DOHH2 (cell line): ENCODE measurements at regions not wholly inside any gene's neighbourhood (a gene's known extent, or its start where the extent isn't known, plus 50 kb on each side); places are given as distances from the start of the nearest gene placed in this dataset.

ENCODE experiments used
- EZH2phosphoT487 ChIP-seq: fragments of 200-600 bp; sonication (generic); IDR thresholded peaks from 2 replicates; pipeline ENCODE4 v1.6.1; 2017; ENCODE audit warnings: borderline replicate concordance, mild to moderate bottlenecking, antibody characterized with exemption, low read length, moderate library complexity, mixed read lengths
- TF ChIP-seq, protein P1 (sequence below): fragments of 200-600 bp; sonication (generic); IDR thresholded peaks from one replicate; pipeline ENCODE4 v1.5.1; 2014; ENCODE audit warnings: antibody characterized with exemption, mild to moderate bottlenecking, low read depth, low read length; ENCODE audit not compliant: poor library complexity, severe bottlenecking

DNA sequence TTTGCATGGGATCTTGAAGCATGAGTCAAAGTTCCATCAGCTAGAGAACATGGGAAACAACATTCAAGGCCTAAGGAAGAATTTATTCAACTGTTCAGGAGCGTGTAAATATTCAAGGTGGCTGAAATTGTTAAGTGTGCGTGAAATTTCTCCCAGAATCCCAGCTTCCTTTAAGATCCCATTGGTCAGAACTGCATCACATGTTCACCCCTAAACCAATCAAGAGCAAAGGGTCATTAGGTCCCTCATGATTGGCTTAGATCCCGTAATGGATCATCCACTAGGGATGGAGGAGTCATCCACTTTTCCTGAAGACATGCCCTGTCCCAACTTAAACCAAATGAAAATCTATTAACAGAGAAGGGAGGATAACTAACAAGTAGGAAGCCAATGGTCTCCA is 201.6 kb downstream of the TMEM114 start:
- TF ChIP-seq, protein P1, sequence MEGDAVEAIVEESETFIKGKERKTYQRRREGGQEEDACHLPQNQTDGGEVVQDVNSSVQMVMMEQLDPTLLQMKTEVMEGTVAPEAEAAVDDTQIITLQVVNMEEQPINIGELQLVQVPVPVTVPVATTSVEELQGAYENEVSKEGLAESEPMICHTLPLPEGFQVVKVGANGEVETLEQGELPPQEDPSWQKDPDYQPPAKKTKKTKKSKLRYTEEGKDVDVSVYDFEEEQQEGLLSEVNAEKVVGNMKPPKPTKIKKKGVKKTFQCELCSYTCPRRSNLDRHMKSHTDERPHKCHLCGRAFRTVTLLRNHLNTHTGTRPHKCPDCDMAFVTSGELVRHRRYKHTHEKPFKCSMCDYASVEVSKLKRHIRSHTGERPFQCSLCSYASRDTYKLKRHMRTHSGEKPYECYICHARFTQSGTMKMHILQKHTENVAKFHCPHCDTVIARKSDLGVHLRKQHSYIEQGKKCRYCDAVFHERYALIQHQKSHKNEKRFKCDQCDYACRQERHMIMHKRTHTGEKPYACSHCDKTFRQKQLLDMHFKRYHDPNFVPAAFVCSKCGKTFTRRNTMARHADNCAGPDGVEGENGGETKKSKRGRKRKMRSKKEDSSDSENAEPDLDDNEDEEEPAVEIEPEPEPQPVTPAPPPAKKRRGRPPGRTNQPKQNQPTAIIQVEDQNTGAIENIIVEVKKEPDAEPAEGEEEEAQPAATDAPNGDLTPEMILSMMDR: no peak
- TF ChIP-seq EZH2phosphoT487: no peak
